Skeletal muscle satellite cell (primary cell): ENCODE measurements at regions not wholly inside any gene's neighbourhood (a gene's known extent, or its start where the extent isn't known, plus 50 kb on each side); places are given as distances from the start of the nearest gene placed in this dataset.

Experiments
- H3K27me3 ChIP-seq: 2 replicates; pipeline ENCODE4 v1.7.0; 2013; ENCODE audit warnings: low read length; ENCODE audit not compliant: control insufficient read depth, insufficient read depth
- H3K36me3 ChIP-seq: 2 replicates; pipeline ENCODE4 v1.7.0; 2013; ENCODE audit warnings: mild to moderate bottlenecking, control low read depth, low read length; ENCODE audit not compliant: insufficient read depth
- H3K4me1 ChIP-seq: 2 replicates; pipeline ENCODE4 v1.7.0; 2013; ENCODE audit warnings: low read length; ENCODE audit not compliant: control insufficient read depth, insufficient read depth
- H3K4me2 ChIP-seq: 2 replicates; pipeline ENCODE4 v1.7.0; 2013; ENCODE audit warnings: mild to moderate bottlenecking, low read length
- H3K4me3 ChIP-seq: 2 replicates; pipeline ENCODE4 v1.7.0; 2013; ENCODE audit warnings: low read length
- H3K9ac ChIP-seq: 2 replicates; pipeline ENCODE4 v1.7.0; 2013; ENCODE audit warnings: mild to moderate bottlenecking, low read depth, low read length, moderate library complexity
- H3K9me3 ChIP-seq: replicated peaks from 2 replicates; pipeline ENCODE4 v1.7.0; 2013; ENCODE audit warnings: mild to moderate bottlenecking, control low read depth, low read length

- Histone ChIP-seq H3K9ac (no peak overlapping the region), H3K27me3 (no peaks in the 10 kb centered on the region), H3K9me3 (no peaks in the 10 kb centered on the region), H3K4me3 (no peak overlapping the region), H3K4me1 (peaks cover 18% of the 10 kb centered on the region), H3K36me3 (no peaks in the 10 kb centered on the region), H3K4me2 (no peak overlapping the region)
Observed at GRCh38 chr11:128294671-128295050, 292.7 kb downstream of the ETS1 start.

GRCh38 chr11:128294001-128294670 lies 293.2 kb downstream of the ETS1 start:
- Histone ChIP-seq H3K4me2 (no peak overlapping the region), H3K9ac (no peak overlapping the region), H3K4me1 (peaks cover 18% of the 10 kb centered on the region), H3K36me3 (no peaks in the 10 kb centered on the region), H3K27me3 (no peaks in the 10 kb centered on the region), H3K4me3 (no peak overlapping the region), H3K9me3 (no peaks in the 10 kb centered on the region)

- no peak overlapping the region for H3K9ac ChIP-seq
- H3K36me3 ChIP-seq: no peaks in the 10 kb centered on the region
- H3K4me1 ChIP-seq: peaks cover 18% of the 10 kb centered on the region
- H3K9me3 ChIP-seq: no peaks in the 10 kb centered on the region
- H3K4me2 ChIP-seq: no peak overlapping the region
- no peaks in the 10 kb centered on the region for H3K27me3 ChIP-seq
- no peak overlapping the region for H3K4me3 ChIP-seq
Observed at GRCh38 chr11:128291835-128292234, 295.5 kb downstream of the ETS1 start.

GRCh38 chr11:128291007-128291406 lies 296.4 kb downstream of the ETS1 start:
- Histone ChIP-seq H3K4me1 (peaks cover 18% of the 10 kb centered on the region), H3K9ac (no peak overlapping the region), H3K4me3 (no peak overlapping the region), H3K27me3 (no peaks in the 10 kb centered on the region), H3K4me2 (no peak overlapping the region), H3K9me3 (no peaks in the 10 kb centered on the region), H3K36me3 (no peaks in the 10 kb centered on the region)

- peaks cover 18% of the 10 kb centered on the region for H3K4me1 ChIP-seq
- no peaks in the 10 kb centered on the region for H3K36me3 ChIP-seq
- H3K9ac ChIP-seq: peak overlapping the region; percentile 21
- peak overlapping the region; percentile 28 for H3K4me2 ChIP-seq
- no peak overlapping the region for H3K4me3 ChIP-seq
- H3K9me3 ChIP-seq: no peaks in the 10 kb centered on the region
- H3K27me3 ChIP-seq: no peaks in the 10 kb centered on the region
Observed at GRCh38 chr11:128290106-128290840, 297.1 kb downstream of the ETS1 start.

GRCh38 chr11:128289048-128289447 lies 298.3 kb downstream of the ETS1 start:
- Histone ChIP-seq H3K4me3 (no peak overlapping the region), H3K36me3 (no peaks in the 10 kb centered on the region), H3K9me3 (no peaks in the 10 kb centered on the region), H3K9ac (no peak overlapping the region), H3K27me3 (no peaks in the 10 kb centered on the region), H3K4me1 (peaks cover 8% of the 10 kb centered on the region), H3K4me2 (no peak overlapping the region)

GRCh38 chr11:128288368-128288767 lies 299.0 kb downstream of the ETS1 start:
- no peaks in the 10 kb centered on the region for H3K36me3 ChIP-seq
- H3K9ac ChIP-seq: no peak overlapping the region
- peaks cover 5% of the 10 kb centered on the region for H3K4me1 ChIP-seq
- H3K4me3 ChIP-seq: no peak overlapping the region
- no peak overlapping the region for H3K4me2 ChIP-seq
- no peaks in the 10 kb centered on the region for H3K27me3 ChIP-seq
- no peaks in the 10 kb centered on the region for H3K9me3 ChIP-seq

- Histone ChIP-seq H3K4me1 (peaks cover 6% of the 10 kb centered on the region), H3K9ac (no peak overlapping the region), H3K4me3 (no peak overlapping the region), H3K9me3 (no peaks in the 10 kb centered on the region), H3K27me3 (no peaks in the 10 kb centered on the region), H3K36me3 (no peaks in the 10 kb centered on the region), H3K4me2 (no peak overlapping the region)
Observed at GRCh38 chr11:128285321-128285720, 302.0 kb downstream of the ETS1 start.

- H3K4me1 ChIP-seq: peaks cover 8% of the 10 kb centered on the region
Observed at GRCh38 chr11:128284634-128285033, 302.7 kb downstream of the ETS1 start.

GRCh38 chr11:128283451-128283850 lies 303.9 kb downstream of the ETS1 start:
- H3K9ac ChIP-seq: no peak overlapping the region
- no peaks in the 10 kb centered on the region for H3K36me3 ChIP-seq
- no peak overlapping the region for H3K4me2 ChIP-seq
- H3K4me1 ChIP-seq: peaks cover 8% of the 10 kb centered on the region
- no peaks in the 10 kb centered on the region for H3K27me3 ChIP-seq
- no peaks in the 10 kb centered on the region for H3K9me3 ChIP-seq
- H3K4me3 ChIP-seq: no peak overlapping the region

More at GRCh38 chr11:128284634-128285033, 302.7 kb downstream of the ETS1 start:
- no peak overlapping the region for H3K4me3 ChIP-seq
- no peak overlapping the region for H3K9ac ChIP-seq
- H3K9me3 ChIP-seq: no peaks in the 10 kb centered on the region
- no peaks in the 10 kb centered on the region for H3K27me3 ChIP-seq
- no peaks in the 10 kb centered on the region for H3K36me3 ChIP-seq
- no peak overlapping the region for H3K4me2 ChIP-seq

GRCh38 chr11:128282053-128282452 lies 305.3 kb downstream of the ETS1 start:
- Histone ChIP-seq H3K36me3 (no peaks in the 10 kb centered on the region), H3K9ac (no peak overlapping the region), H3K9me3 (no peaks in the 10 kb centered on the region), H3K27me3 (no peaks in the 10 kb centered on the region), H3K4me2 (no peak overlapping the region), H3K4me3 (no peak overlapping the region), H3K4me1 (peaks cover 8% of the 10 kb centered on the region)

- H3K4me2 ChIP-seq: peak overlapping the region; percentile 24
- H3K27me3 ChIP-seq: no peaks in the 10 kb centered on the region
- H3K36me3 ChIP-seq: no peaks in the 10 kb centered on the region
- H3K9ac ChIP-seq: peak overlapping the region; percentile 75
- peaks cover 8% of the 10 kb centered on the region for H3K4me1 ChIP-seq
- no peaks in the 10 kb centered on the region for H3K9me3 ChIP-seq
- no peak overlapping the region for H3K4me3 ChIP-seq
Observed at GRCh38 chr11:128279866-128280265, 307.5 kb downstream of the ETS1 start.
